Lung (tissue), 11 donors: ENCODE measurements at regions not wholly inside any gene's neighbourhood (a gene's known extent, or its start where the extent isn't known, plus 50 kb on each side); places are given as distances from the start of the nearest gene placed in this dataset.
A peak's percentile ranks its signal among the peaks of the same experiment; 100 is the strongest.

ENCODE experiments used
- ATAC-seq: fragments of 200-7000 bp; cut with Tn5 transposase; one replicate; pipeline ENCODE4 v1.9.1; 2020; ENCODE audit warnings: moderate number of reproducible peaks; ENCODE audit not compliant: insufficient read depth, low FRiP score
- DNase-seq, 3 donors: peaks; one replicate each; pipeline ENCODE4 v3.0.0-alpha.2; 2013 to 2017
- H3K27ac ChIP-seq, 2 donors: one replicate each; pipeline ENCODE4 v1.5.1; 2013; ENCODE audit warnings: mild to moderate bottlenecking in 2 of 2, moderate library complexity in 2 of 2, control low read depth in 1 of 2, inconsistent platforms in 1 of 2, low read depth in 1 of 2, low read length in 1 of 2
- H3K27me3 ChIP-seq, 3 donors: one replicate each; pipeline ENCODE4 v1.5.1; 2013; ENCODE audit warnings: low read length in 2 of 3; ENCODE audit not compliant: control insufficient read depth in 3 of 3, insufficient read depth in 3 of 3
- H3K36me3 ChIP-seq, 4 donors: one replicate each; pipeline ENCODE4 v1.5.1; 2013; ENCODE audit warnings: low read length in 4 of 4, mild to moderate bottlenecking in 1 of 4, moderate library complexity in 1 of 4; ENCODE audit not compliant: control insufficient read depth in 4 of 4, insufficient read depth in 4 of 4
- H3K4me1 ChIP-seq, 5 donors: one replicate each; pipeline ENCODE4 v1.5.1; 2013; ENCODE audit warnings: low read length in 5 of 5, mild to moderate bottlenecking in 2 of 5, moderate library complexity in 1 of 5; ENCODE audit not compliant: control insufficient read depth in 5 of 5, insufficient read depth in 5 of 5
- H3K4me3 ChIP-seq: one replicate; pipeline ENCODE4 v1.5.1; 2013; ENCODE audit warnings: mild to moderate bottlenecking, control low read depth, moderate library complexity
- H3K9ac ChIP-seq, 2 donors: one replicate each; pipeline ENCODE4 v1.5.1; 2013; ENCODE audit warnings: low read length in 2 of 2, control low read depth in 1 of 2; ENCODE audit not compliant: insufficient read depth in 1 of 2
- H3K9me3 ChIP-seq, 4 donors: one replicate each; pipeline ENCODE4 v1.5.1; 2013; ENCODE audit warnings: low read length in 3 of 4, mild to moderate bottlenecking in 1 of 4, moderate library complexity in 1 of 4; ENCODE audit not compliant: control insufficient read depth in 4 of 4, insufficient read depth in 3 of 4
- CTCF ChIP-seq: IDR thresholded peaks from 2 replicates; pipeline ENCODE4 v1.5.1; 2012; ENCODE audit warnings: mild to moderate bottlenecking; ENCODE audit errors: control extremely low read depth, extremely low read depth
- WGBS, 2 donors: extraction: QIAGEN DNeasy Blood & Tissue Kit; methylation state at CpG; one replicate each; pipeline ENCODE4 v1.1.7; 2013; 5-methylcytosine and 5-hydroxymethylcytosine counted together
- donor health status: control.
- donor health status: control.
- donor health status: Bipolar disorder and iron deficiency.
- donor health status: healthy.
- donor health status: DM: yes; HTN: yes; CAD: no.

GRCh38 chr18:55920063-55920462 lies 332.1 kb upstream of the TCF4 start:
- H3K27me3 ChIP-seq, result no peaks in the 10 kb centered on the region

GRCh38 chr18:55918444-55918843 lies 330.5 kb upstream of the TCF4 start:
- H3K27ac ChIP-seq, result no peak overlapping the region
- DNase-seq, result peak in 1 of 3 donors; percentile 39
- no peak for TF ChIP-seq CTCF
- no peaks in the 10 kb centered on the region for H3K36me3 ChIP-seq
- no peaks in the 10 kb centered on the region for H3K9me3 ChIP-seq
- H3K27me3 ChIP-seq, result no peaks in the 10 kb centered on the region
- no peak overlapping the region for H3K4me3 ChIP-seq
- WGBS, 2 donors, result 67 to 84% methylated on average over 6 of the region's 6 CpGs
- ATAC-seq, result no peak
- H3K9ac ChIP-seq, result no peak overlapping the region
- H3K4me1 ChIP-seq, result peaks cover 0 to 16% (median 0%) of the 10 kb centered on the region in 5 donors

More at GRCh38 chr18:55920063-55920462, 332.1 kb upstream of the TCF4 start:
- Histone ChIP-seq H3K4me3 (no peak overlapping the region), H3K36me3 (no peaks in the 10 kb centered on the region), H3K4me1 (peaks cover 0 to 8% (median 0%) of the 10 kb centered on the region in 5 donors), H3K9me3 (no peaks in the 10 kb centered on the region), H3K27ac (no peak overlapping the region), H3K9ac (no peak overlapping the region)
- DNase-seq (no peak), ATAC-seq (no peak)
- TF ChIP-seq CTCF, result no peak
- WGBS, 2 donors, result 86 to 90% methylated on average over 2 of the region's 2 CpGs

GRCh38 chr18:55912919-55913318 lies 324.9 kb upstream of the TCF4 start:
- no peak overlapping the region for H3K27ac ChIP-seq
- no peak overlapping the region for H3K9ac ChIP-seq
- H3K4me3 ChIP-seq, result no peak overlapping the region
- peaks cover 0 to 45% (median 0%) of the 10 kb centered on the region in 5 donors for H3K4me1 ChIP-seq
- no peak for TF ChIP-seq CTCF
- DNase-seq (no peak), ATAC-seq (no peak)
- no peaks in the 10 kb centered on the region for H3K27me3 ChIP-seq
- no peaks in the 10 kb centered on the region for H3K36me3 ChIP-seq
- no peaks in the 10 kb centered on the region for H3K9me3 ChIP-seq
- WGBS, 2 donors, result 94 to 95% methylated on average over 5 of the region's 5 CpGs

GRCh38 chr18:55912071-55912470 lies 324.1 kb upstream of the TCF4 start:
- Histone ChIP-seq H3K9me3 (no peaks in the 10 kb centered on the region), H3K9ac (no peak overlapping the region), H3K27ac (no peak overlapping the region), H3K27me3 (no peaks in the 10 kb centered on the region), H3K4me1 (peaks cover 0 to 53% (median 3%) of the 10 kb centered on the region in 5 donors), H3K36me3 (no peaks in the 10 kb centered on the region), H3K4me3 (no peak overlapping the region)
- peak in 1 of 3 donors; percentile 33 for DNase-seq
- 74 to 84% methylated on average over 2 of the region's 2 CpGs for WGBS, 2 donors
- TF ChIP-seq CTCF, result no peak
- no peak for ATAC-seq
